ENCODE measurements at regions not wholly inside any gene's neighbourhood (a gene's known extent, or its start where the extent isn't known, plus 50 kb on each side); places are given as distances from the start of the nearest gene placed in this dataset.
"Not testable (repeated sequence)": the region's sequence is repeated elsewhere in the genome, so short reads cannot be mapped to it uniquely, and the experiment has no call there.

DNA sequence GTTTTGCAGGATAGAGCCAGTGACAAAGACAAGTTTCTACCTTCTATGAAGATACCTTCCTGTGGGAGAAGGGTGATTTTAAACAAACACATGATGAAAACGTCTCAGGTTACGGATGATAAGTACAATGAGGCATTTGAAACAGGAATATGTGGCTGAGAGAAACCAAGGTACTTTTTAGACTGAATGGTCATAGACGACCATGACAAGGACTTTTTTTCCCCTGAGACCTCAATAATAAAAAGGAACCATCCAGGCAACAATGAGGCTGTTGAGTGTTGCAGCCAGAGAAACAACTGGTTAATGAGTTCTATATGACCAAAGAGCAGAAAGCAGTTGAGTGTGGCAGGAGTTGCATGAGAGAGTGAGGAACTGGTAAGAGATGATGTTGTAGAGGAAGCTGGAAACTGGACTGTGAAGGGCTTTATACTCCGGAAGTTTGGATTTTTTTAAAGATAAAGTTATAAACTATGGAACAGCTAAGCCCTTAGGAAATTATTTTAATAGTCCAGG lies 306.1 kb upstream of the CYRIA start:
- Histone ChIP-seq H3K4me3 (ENCODE audit: low read length) (no peak overlapping the region), H3K27ac (ENCODE audit: low read depth, low read length) (no peak overlapping the region), H3K9me3 (ENCODE audit: control insufficient read depth, low read length) (no peaks in the 10 kb centered on the region), H3K9ac (ENCODE audit: extremely low read depth, low read length, poor library complexity, severe bottlenecking) (no peak overlapping the region), H3K36me3 (ENCODE audit: control insufficient read depth, insufficient read depth, low read length) (no peaks in the 10 kb centered on the region), H3K4me1 (ENCODE audit: control insufficient read depth, insufficient read depth, low read length) (peaks cover 11% of the 10 kb centered on the region), H3K27me3 (ENCODE audit: control insufficient read depth, insufficient read depth, low read length, poor library complexity, severe bottlenecking) (no peaks in the 10 kb centered on the region)
- TF ChIP-seq, protein P1, sequence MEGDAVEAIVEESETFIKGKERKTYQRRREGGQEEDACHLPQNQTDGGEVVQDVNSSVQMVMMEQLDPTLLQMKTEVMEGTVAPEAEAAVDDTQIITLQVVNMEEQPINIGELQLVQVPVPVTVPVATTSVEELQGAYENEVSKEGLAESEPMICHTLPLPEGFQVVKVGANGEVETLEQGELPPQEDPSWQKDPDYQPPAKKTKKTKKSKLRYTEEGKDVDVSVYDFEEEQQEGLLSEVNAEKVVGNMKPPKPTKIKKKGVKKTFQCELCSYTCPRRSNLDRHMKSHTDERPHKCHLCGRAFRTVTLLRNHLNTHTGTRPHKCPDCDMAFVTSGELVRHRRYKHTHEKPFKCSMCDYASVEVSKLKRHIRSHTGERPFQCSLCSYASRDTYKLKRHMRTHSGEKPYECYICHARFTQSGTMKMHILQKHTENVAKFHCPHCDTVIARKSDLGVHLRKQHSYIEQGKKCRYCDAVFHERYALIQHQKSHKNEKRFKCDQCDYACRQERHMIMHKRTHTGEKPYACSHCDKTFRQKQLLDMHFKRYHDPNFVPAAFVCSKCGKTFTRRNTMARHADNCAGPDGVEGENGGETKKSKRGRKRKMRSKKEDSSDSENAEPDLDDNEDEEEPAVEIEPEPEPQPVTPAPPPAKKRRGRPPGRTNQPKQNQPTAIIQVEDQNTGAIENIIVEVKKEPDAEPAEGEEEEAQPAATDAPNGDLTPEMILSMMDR (conservative IDR thresholded peaks at IDR 0.05) = no peak
- H3K27me3 Mint-ChIP-seq (ENCODE audit: insufficient read depth) = no peaks in the 10 kb centered on the region
- H3K9me3 Mint-ChIP-seq = no peaks in the 10 kb centered on the region
- 92 to 96% methylated on average over 3 to 4 of the region's 4 CpGs for WGBS, 2 experiments (ENCODE audit: insufficient coverage in 1 of 2, insufficient read length in 1 of 2)
- no peak overlapping the region for H3K27ac Mint-ChIP-seq
- no peaks in the 10 kb centered on the region for H3K36me3 Mint-ChIP-seq (ENCODE audit: low read depth)
- H3K4me1 Mint-ChIP-seq = peaks cover 15% of the 10 kb centered on the region
- H3K4me3 Mint-ChIP-seq = no peak overlapping the region
- no peak for DNase-seq

DNA sequence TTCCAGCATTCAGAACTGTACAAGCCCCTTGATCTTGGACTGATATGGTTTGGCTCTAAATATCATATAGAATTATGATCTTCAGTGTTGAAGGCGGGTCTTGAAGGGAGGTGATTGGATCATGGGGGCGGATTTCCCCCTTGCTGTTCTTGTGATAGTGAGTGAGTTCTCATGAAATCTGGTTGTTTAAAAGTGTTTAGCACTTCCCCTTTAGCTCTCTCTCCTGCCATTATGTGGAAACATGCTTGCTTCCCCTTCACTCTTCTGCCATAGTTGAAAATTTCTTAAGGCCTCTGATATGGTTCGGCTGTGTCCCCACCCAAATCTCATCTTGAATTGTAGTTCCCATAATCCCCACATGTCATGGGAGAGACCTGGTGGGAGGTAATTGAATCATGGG lies 305.3 kb upstream of the CYRIA start:
- not testable (repeated sequence) for DNase-seq; H3K9me3 Mint-ChIP-seq; H3K27ac Mint-ChIP-seq; H3K4me3 Mint-ChIP-seq; H3K9ac ChIP-seq (ENCODE audit: extremely low read depth, low read length, poor library complexity, severe bottlenecking); H3K9me3 ChIP-seq (ENCODE audit: control insufficient read depth, low read length); H3K4me3 ChIP-seq (ENCODE audit: low read length); H3K36me3 Mint-ChIP-seq (ENCODE audit: low read depth); H3K36me3 ChIP-seq (ENCODE audit: control insufficient read depth, insufficient read depth, low read length); H3K27ac ChIP-seq (ENCODE audit: low read depth, low read length); H3K27me3 ChIP-seq (ENCODE audit: control insufficient read depth, insufficient read depth, low read length, poor library complexity, severe bottlenecking); H3K27me3 Mint-ChIP-seq (ENCODE audit: insufficient read depth)
- H3K4me1 ChIP-seq (ENCODE audit: control insufficient read depth, insufficient read depth, low read length) = peaks cover 11% of the 10 kb centered on the region
- WGBS, 2 experiments (ENCODE audit: insufficient coverage in 1 of 2, insufficient read length in 1 of 2) = 98 to 100% methylated on average over 1 to 3 of the region's 3 CpGs
- peaks cover 18% of the 10 kb centered on the region for H3K4me1 Mint-ChIP-seq

DNA sequence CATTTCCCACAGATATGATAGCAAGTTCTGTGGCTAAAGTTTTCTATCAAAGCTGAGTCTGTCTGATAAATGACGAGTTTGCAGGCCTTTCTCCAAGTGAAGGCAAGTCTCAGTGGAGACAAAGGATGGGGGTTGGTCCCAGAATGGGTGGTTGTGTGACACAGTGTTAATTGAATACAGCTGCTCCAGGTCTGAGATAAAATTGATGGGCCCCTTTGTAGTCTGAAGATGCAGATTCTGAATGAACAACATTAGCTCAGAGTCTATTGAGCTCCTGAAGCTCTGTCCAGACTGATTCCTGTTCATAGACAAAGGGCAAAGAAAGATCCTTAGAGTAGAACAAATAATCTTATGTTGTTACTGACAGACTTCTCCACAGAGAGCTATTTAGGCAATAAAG lies 296.9 kb upstream of the CYRIA start:
- Histone ChIP-seq H3K27ac (ENCODE audit: low read depth, low read length) (peak overlapping the region; percentile 96), H3K27me3 (ENCODE audit: control insufficient read depth, insufficient read depth, low read length, poor library complexity, severe bottlenecking) (no peaks in the 10 kb centered on the region), H3K9me3 (ENCODE audit: control insufficient read depth, low read length) (no peaks in the 10 kb centered on the region), H3K36me3 (ENCODE audit: control insufficient read depth, insufficient read depth, low read length) (no peaks in the 10 kb centered on the region), H3K4me1 (ENCODE audit: control insufficient read depth, insufficient read depth, low read length) (peaks cover 21% of the 10 kb centered on the region), H3K4me3 (ENCODE audit: low read length) (no peak overlapping the region), H3K9ac (ENCODE audit: extremely low read depth, low read length, poor library complexity, severe bottlenecking) (no peak overlapping the region)
- H3K27me3 Mint-ChIP-seq (ENCODE audit: insufficient read depth) = no peaks in the 10 kb centered on the region
- DNase-seq = no peak
- H3K27ac Mint-ChIP-seq = no peak overlapping the region
- TF ChIP-seq, protein P1 (conservative IDR thresholded peaks at IDR 0.05) = no peak
- H3K9me3 Mint-ChIP-seq = no peaks in the 10 kb centered on the region
- WGBS, 2 experiments (ENCODE audit: insufficient coverage in 1 of 2, insufficient read length in 1 of 2) = 14 to 66% methylated on average over 1 of the region's 1 CpG
- no peak overlapping the region for H3K4me3 Mint-ChIP-seq
- peaks cover 46% of the 10 kb centered on the region for H3K4me1 Mint-ChIP-seq
- no peaks in the 10 kb centered on the region for H3K36me3 Mint-ChIP-seq (ENCODE audit: low read depth)

DNA sequence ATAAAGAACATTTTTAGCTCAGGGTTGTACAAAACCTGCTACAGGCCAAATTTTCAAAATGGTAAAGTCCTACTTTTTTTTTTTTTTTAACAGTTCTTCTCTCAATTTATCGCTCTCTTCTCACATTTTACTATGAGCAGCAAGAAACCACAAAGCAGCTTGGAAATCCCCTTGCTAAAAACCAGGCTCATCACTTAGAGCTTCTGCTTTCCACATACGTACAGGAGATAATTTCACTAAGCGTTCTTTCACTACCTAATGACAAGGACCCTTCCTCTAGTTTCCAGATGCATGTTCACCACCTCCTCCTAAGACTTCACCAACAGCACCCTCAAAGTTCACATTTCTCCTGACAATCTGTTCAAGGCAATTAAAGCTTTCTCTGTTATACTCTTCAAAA lies 294.9 kb upstream of the CYRIA start:
- Mint-ChIP-seq H3K4me3 (no peak overlapping the region), H3K4me1 (peaks cover 39% of the 10 kb centered on the region), H3K27ac (peak overlapping the region; percentile 40), H3K27me3 (ENCODE audit: insufficient read depth) (peaks cover 4% of the 10 kb centered on the region), H3K9me3 (no peaks in the 10 kb centered on the region), H3K36me3 (ENCODE audit: low read depth) (no peaks in the 10 kb centered on the region)
- Histone ChIP-seq H3K4me1 (ENCODE audit: control insufficient read depth, insufficient read depth, low read length) (peaks cover 19% of the 10 kb centered on the region), H3K27me3 (ENCODE audit: control insufficient read depth, insufficient read depth, low read length, poor library complexity, severe bottlenecking) (no peaks in the 10 kb centered on the region), H3K27ac (ENCODE audit: low read depth, low read length) (no peak overlapping the region), H3K9me3 (ENCODE audit: control insufficient read depth, low read length) (no peaks in the 10 kb centered on the region), H3K36me3 (ENCODE audit: control insufficient read depth, insufficient read depth, low read length) (no peaks in the 10 kb centered on the region), H3K4me3 (ENCODE audit: low read length) (no peak overlapping the region), H3K9ac (ENCODE audit: extremely low read depth, low read length, poor library complexity, severe bottlenecking) (no peak overlapping the region)
- TF ChIP-seq, protein P1 (conservative IDR thresholded peaks at IDR 0.05) = no peak
- WGBS, 2 experiments (ENCODE audit: insufficient coverage in 1 of 2, insufficient read length in 1 of 2) = 90% methylated on average over 3 of the region's 3 CpGs; no CpG with 5 or more reads in 1 of the 2 experiments
- DNase-seq = no peak

Measured in endodermal cell (in vitro differentiated cells).